Skin epidermis (tissue), 12 donors: ENCODE measurements at regions not wholly inside any gene's neighbourhood (a gene's known extent, or its start where the extent isn't known, plus 50 kb on each side); places are given as distances from the start of the nearest gene placed in this dataset.

Experiments
- H3K27ac ChIP-seq, 21 experiments: fragments of 200-600 bp; sonication (generic) in 11 of 21; one replicate each; pipeline ENCODE4 v1.5.0; 2020; ENCODE audit warnings: mild to moderate bottlenecking in 3 of 21, inconsistent platforms in 2 of 21, moderate library complexity in 2 of 21
- H3K4me3 ChIP-seq, 7 experiments: fragments of 200-600 bp; sonication (generic) in 2 of 7; one replicate each; pipeline ENCODE4 v1.5.0; 2020; ENCODE audit warnings: inconsistent platforms in 2 of 7, mild to moderate bottlenecking in 2 of 7, moderate library complexity in 1 of 7

- H3K4me3 ChIP-seq: peak overlapping the region in 1 of 7 experiments; percentile 30
- no peak overlapping the region for H3K27ac ChIP-seq
These were observed 123.2 kb upstream of the UBE2E2 start for GRCh38 chr3:23079976-23080375.

GRCh38 chr3:23083701-23084100 is 119.4 kb upstream of the UBE2E2 start:
- Histone ChIP-seq H3K27ac (no peak overlapping the region), H3K4me3 (no peak overlapping the region)

GRCh38 chr3:23084367-23084766 is 118.8 kb upstream of the UBE2E2 start:
- Histone ChIP-seq H3K4me3 (no peak overlapping the region), H3K27ac (no peak overlapping the region)

GRCh38 chr3:23085261-23085660 is 117.9 kb upstream of the UBE2E2 start:
- Histone ChIP-seq H3K4me3 (no peak overlapping the region), H3K27ac (peak overlapping the region in 1 of 21 experiments; percentile 34)

DNA sequence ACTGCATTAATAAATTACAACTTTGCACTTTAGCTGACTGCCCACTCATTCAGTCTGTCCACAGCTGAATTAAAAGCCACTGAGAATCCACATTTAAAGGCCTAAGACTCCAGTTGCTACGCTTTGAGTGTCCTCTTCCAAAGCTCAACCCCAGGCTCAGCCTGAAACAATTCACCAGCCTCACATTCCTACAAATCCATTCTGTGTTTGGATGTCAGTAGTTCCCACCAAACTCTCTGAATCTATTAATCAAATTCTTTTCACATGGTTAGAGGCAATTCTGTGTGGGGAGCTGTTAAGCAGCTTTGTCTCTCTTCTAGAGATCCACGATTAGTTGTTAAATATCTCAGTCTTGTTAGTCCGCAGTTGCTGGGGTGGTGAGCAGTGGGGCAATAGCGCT is 116.8 kb upstream of the UBE2E2 start:
- Histone ChIP-seq H3K27ac (no peak overlapping the region), H3K4me3 (no peak overlapping the region)

DNA sequence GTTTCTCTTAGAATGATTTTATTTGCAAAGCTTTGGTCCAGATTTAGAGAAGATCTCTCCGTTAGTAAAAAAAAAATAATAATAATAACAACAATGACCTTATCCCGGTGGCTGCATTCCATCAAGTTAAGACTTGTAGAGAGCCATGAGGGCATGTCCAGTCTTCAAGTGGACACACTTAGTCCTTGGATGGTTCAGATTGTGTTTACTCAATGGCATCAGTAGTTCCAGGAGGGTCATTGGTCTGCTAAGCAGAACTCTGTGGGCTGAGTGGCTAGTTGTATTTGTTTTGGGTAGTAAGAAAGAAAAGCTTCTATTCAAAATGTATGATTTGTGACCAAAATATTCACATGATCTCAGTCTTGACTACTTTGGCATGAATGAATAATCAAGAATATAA is 116.3 kb upstream of the UBE2E2 start:
- Histone ChIP-seq H3K4me3 (no peak overlapping the region), H3K27ac (no peak overlapping the region)

- H3K4me3 ChIP-seq: no peak overlapping the region
- no peak overlapping the region for H3K27ac ChIP-seq
These were observed 108.7 kb upstream of the UBE2E2 start for GRCh38 chr3:23094412-23094811.

- H3K4me3 ChIP-seq: no peak overlapping the region
- no peak overlapping the region for H3K27ac ChIP-seq
These were observed 108.2 kb upstream of the UBE2E2 start for GRCh38 chr3:23094890-23095462.

- Histone ChIP-seq H3K27ac (no peak overlapping the region), H3K4me3 (no peak overlapping the region)
These were observed 107.1 kb upstream of the UBE2E2 start for GRCh38 chr3:23096041-23096440.

DNA sequence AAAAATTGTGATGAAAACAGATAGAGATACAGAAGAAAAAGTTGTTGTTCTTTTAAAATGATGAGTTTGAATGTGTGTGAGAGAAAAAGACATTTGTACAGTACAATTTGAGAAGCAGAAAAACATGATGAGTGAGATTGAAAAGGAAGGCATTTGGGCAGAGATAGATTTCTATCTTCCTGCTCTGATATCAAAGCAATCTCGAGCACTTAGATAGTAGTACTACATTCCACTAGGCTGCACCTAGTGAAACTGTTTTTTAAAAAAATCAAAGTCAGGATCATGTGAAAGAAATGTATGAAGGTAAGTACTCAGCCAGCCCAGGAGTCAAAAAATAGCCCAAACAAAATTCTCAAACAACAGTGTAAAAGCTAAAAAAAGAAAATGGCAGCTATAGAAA is 104.1 kb upstream of the UBE2E2 start:
- no peak overlapping the region for H3K27ac ChIP-seq
- no peak overlapping the region for H3K4me3 ChIP-seq

GRCh38 chr3:23099677-23100076 is 103.5 kb upstream of the UBE2E2 start:
- Histone ChIP-seq H3K27ac (no peak overlapping the region), H3K4me3 (no peak overlapping the region)

- Histone ChIP-seq H3K27ac (no peak overlapping the region), H3K4me3 (no peak overlapping the region)
These were observed 103.0 kb upstream of the UBE2E2 start for GRCh38 chr3:23100106-23100505.

- Histone ChIP-seq H3K27ac (no peak overlapping the region), H3K4me3 (no peak overlapping the region)
These were observed 99.4 kb upstream of the UBE2E2 start for GRCh38 chr3:23103764-23104163.

- H3K27ac ChIP-seq: no peak overlapping the region
- H3K4me3 ChIP-seq: no peak overlapping the region
These were observed 98.1 kb upstream of the UBE2E2 start for GRCh38 chr3:23105048-23105447.

GRCh38 chr3:23106666-23107065 is 96.5 kb upstream of the UBE2E2 start:
- H3K4me3 ChIP-seq: no peak overlapping the region
- no peak overlapping the region for H3K27ac ChIP-seq

- H3K4me3 ChIP-seq: no peak overlapping the region
- H3K27ac ChIP-seq: no peak overlapping the region
These were observed 95.9 kb upstream of the UBE2E2 start for GRCh38 chr3:23107221-23107620.

GRCh38 chr3:23108451-23109057 is 94.6 kb upstream of the UBE2E2 start:
- Histone ChIP-seq H3K4me3 (no peak overlapping the region), H3K27ac (peak overlapping the region in 1 of 21 experiments; percentile 60)

GRCh38 chr3:23111286-23111685 is 91.8 kb upstream of the UBE2E2 start:
- Histone ChIP-seq H3K27ac (no peak overlapping the region), H3K4me3 (no peak overlapping the region)

DNA sequence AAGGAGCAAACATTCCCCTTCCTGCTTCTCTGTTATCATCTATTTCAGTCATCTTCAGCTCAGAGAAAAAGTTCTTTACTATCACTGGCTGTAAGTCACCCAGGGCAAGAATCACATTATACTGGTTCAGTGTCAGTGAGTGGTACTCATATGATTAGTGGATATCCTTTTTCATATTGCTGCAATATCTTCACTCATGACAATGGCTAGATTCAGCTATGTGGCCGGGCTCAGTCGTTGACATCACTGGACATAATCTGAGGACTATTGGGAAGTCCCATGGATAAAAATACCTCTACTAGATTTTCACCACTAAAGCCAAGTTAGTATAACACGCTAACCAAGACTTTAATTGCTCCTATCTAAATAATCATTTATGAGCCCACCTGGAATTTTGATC is 91.3 kb upstream of the UBE2E2 start:
- Histone ChIP-seq H3K4me3 (no peak overlapping the region), H3K27ac (no peak overlapping the region)

DNA sequence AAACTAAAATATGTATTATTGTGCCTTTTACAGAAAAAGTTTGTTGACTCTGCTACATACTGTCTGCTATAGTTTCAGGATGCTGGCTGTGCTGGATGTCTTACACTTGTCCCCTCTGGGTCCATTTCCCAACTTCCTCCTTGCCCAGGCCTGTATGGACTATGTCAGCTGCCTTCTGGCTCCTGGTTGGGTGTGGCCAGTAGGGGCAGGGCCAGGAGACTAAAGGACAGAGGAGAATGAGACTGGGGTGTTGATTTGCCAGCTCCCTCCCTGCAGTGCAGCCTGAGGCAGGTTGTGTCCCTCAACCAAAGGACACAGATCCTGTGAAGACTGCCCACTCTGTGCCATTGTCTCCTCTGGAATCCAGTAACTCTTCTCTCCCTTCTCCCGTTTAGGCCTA is 90.6 kb upstream of the UBE2E2 start:
- Histone ChIP-seq H3K4me3 (no peak overlapping the region), H3K27ac (no peak overlapping the region)

- no peak overlapping the region for H3K4me3 ChIP-seq
- H3K27ac ChIP-seq: peak overlapping the region in 6 of 21 experiments; percentile 19 to 51 (median 34)
These were observed 89.5 kb upstream of the UBE2E2 start for GRCh38 chr3:23113455-23114171.
